ENCODE measurements at regions not wholly inside any gene's neighbourhood (a gene's known extent, or its start where the extent isn't known, plus 50 kb on each side); places are given as distances from the start of the nearest gene placed in this dataset.

DNA sequence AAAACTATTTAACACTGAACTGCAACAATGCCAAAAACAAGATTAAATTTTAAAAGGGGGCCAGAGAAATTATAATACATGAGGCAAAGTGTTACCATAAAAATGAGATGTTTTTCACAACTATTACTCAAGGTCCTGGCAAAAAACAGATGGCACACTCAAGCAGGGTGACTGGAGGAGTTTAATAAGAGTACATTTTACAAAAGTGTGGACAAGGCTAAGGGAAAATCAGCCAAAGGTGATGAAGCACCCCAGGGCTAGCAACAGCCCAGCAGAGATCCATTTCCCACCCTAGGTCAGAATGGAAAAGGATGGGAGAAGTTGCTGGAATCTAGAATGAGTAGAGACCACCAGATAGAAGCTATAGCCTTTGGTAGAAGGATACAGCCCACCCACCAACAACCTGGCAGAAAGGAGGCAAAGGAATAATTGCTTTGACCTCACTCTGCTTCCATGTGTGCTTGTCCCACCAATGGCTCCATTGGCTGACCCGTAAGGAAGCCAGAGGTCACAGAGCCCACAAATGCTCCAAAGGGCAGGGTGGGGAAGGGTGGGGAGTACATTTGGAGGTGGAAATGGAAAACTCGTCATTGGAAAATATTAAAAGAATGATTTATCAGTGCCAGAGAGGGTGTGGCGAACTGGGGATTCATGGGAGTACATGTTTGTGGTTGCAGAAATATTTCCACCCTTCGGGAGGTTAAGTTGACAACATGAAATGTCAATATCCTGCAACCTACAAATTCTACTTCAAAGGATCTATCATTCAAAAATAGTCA, 161.0 kb upstream of the UBE2E2 start:
- ATAC-seq (no peak), DNase-seq (ENCODE audit: low spot score in 2 of 2) (no peak)
- Mint-ChIP-seq H3K27ac (no peak overlapping the region), H3K36me3 (peaks cover 1 to 19% of the 10 kb centered on the region in 2 donors), H3K9me3 (peaks cover 8 to 15% of the 10 kb centered on the region in 2 donors)

GRCh38 chr3:23044463-23044862, 158.7 kb upstream of the UBE2E2 start:
- peaks cover 12 to 22% of the 10 kb centered on the region in 2 donors for H3K9me3 Mint-ChIP-seq
- no peak overlapping the region for H3K27ac Mint-ChIP-seq
- DNase-seq (ENCODE audit: low spot score in 2 of 2) (no peak), ATAC-seq (no peak)
- H3K36me3 Mint-ChIP-seq = peaks cover 7 to 23% of the 10 kb centered on the region in 2 donors

GRCh38 chr3:23046536-23046935, 156.6 kb upstream of the UBE2E2 start:
- no peak for ATAC-seq
- Mint-ChIP-seq H3K27ac (no peak overlapping the region), H3K9me3 (peaks cover 12 to 22% of the 10 kb centered on the region in 2 donors), H3K36me3 (peaks cover 7 to 23% of the 10 kb centered on the region in 2 donors)
- no peak for DNase-seq (ENCODE audit: low spot score in 2 of 2)

- no peak for DNase-seq (ENCODE audit: low spot score in 2 of 2)
- ATAC-seq = no peak
- Mint-ChIP-seq H3K36me3 (peaks cover 7 to 9% of the 10 kb centered on the region in 2 donors), H3K9me3 (peaks cover 10% of the 10 kb centered on the region in 2 donors), H3K27ac (no peak overlapping the region)
Observed at GRCh38 chr3:23051240-23052140, 151.6 kb upstream of the UBE2E2 start.

GRCh38 chr3:23052208-23052607, 150.9 kb upstream of the UBE2E2 start:
- no peak for ATAC-seq
- Mint-ChIP-seq H3K9me3 (peaks cover 3 to 6% of the 10 kb centered on the region in 2 donors), H3K27ac (no peak overlapping the region), H3K36me3 (peaks cover 3 to 5% of the 10 kb centered on the region in 2 donors)
- DNase-seq (ENCODE audit: low spot score in 2 of 2) = no peak

- Mint-ChIP-seq H3K9me3 (peaks cover 0 to 2% of the 10 kb centered on the region in 2 donors), H3K27ac (no peak overlapping the region), H3K36me3 (peaks cover 0 to under 1% of the 10 kb centered on the region in 2 donors)
- ATAC-seq = no peak
- DNase-seq (ENCODE audit: low spot score in 2 of 2) = no peak
Observed at GRCh38 chr3:23052620-23053019, 150.5 kb upstream of the UBE2E2 start.

DNA sequence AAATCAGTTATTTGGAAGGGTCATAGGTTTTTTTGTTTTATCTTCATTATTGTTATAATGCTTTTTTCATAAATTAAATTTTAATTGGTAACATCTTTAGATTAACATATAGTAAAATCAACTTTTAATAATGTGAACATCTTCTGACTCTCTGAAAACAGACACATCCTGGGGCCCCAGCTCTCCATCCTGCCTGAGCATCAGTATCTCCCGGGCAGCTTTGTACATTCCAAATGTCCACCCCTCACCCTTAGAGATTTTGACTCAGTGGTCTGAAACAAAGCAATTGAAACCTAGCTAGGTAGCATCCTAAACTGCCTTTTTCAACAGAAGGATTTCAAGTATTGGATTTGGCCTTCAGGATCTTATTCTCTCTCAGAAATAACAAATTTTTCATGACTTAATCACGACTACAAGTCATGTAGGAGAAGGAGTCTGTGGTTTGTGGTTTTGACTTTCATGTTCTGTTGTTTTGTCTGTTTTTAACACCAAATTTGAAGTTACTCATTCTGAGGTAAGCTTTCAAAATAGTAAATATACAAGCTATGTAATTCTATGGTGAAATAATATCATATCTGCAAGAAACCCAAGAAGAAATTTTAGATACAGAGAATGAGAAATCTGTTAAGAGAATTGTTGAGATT, 147.3 kb upstream of the UBE2E2 start:
- peak overlapping the region in 1 of 2 donors; percentile 52 for H3K27ac Mint-ChIP-seq
- ATAC-seq = peak in 1 of 2 donors; percentile 95

GRCh38 chr3:23062582-23062981, 140.5 kb upstream of the UBE2E2 start:
- H3K27ac Mint-ChIP-seq = no peak overlapping the region
- no peak for DNase-seq (ENCODE audit: low spot score in 2 of 2)
- no peak for ATAC-seq
- H3K36me3 Mint-ChIP-seq = peaks cover 9% of the 10 kb centered on the region in 2 donors
- H3K9me3 Mint-ChIP-seq = peaks cover 10 to 14% of the 10 kb centered on the region in 2 donors

More for the DNA sequence above, 147.3 kb upstream of the UBE2E2 start:
- no peak for DNase-seq (ENCODE audit: low spot score in 2 of 2)
- peaks cover 6 to 9% of the 10 kb centered on the region in 2 donors for H3K9me3 Mint-ChIP-seq
- peaks cover 5 to 9% of the 10 kb centered on the region in 2 donors for H3K36me3 Mint-ChIP-seq

DNA sequence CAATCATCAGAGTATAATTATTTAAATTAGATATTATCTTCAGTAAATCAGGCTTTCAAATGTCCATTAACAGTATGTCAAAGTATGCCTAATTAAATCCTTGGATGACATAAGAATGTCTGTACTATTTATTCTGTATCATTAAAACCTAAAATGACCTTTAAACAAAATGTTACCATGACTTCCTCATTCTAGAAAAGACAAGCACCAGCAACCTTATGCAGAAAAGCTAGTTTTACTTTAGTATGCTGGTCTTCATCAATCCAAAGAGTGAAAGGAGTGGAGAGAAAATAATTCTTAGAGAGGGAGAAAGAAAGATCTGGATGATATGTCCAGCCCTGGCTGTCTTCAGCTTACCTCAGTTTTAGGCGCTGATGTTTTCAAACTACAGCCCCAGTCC, 140.1 kb upstream of the UBE2E2 start:
- ATAC-seq (no peak), DNase-seq (ENCODE audit: low spot score in 2 of 2) (no peak)
- H3K36me3 Mint-ChIP-seq = peaks cover 6 to 9% of the 10 kb centered on the region in 2 donors
- H3K27ac Mint-ChIP-seq = no peak overlapping the region
- peaks cover 10 to 14% of the 10 kb centered on the region in 2 donors for H3K9me3 Mint-ChIP-seq

DNA sequence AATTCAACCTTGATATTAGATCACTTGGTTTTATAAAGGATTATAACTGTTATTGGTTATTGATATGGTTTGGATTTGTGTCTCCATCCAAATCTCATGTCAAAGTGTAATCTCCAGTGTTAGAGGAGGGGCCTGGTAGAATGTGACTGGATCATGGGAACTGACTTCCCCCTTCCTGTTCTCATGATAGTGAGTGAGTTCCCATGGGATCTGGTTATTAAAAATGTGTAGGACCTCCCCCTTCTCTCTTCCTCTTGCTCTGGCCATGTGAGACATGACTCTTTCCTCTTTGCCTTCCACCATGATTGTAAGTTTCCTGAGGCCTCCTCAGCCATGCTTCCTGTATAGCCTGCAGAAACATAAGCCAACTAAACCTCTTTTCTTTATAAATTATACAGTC, 136.0 kb upstream of the UBE2E2 start:
- Mint-ChIP-seq H3K36me3 (no peaks in the 10 kb centered on the region), H3K27ac (no peak overlapping the region), H3K9me3 (peaks cover 0 to 5% of the 10 kb centered on the region in 2 donors)
- DNase-seq (ENCODE audit: low spot score in 2 of 2) (no peak), ATAC-seq (no peak)

GRCh38 chr3:23068016-23068728, 135.0 kb upstream of the UBE2E2 start:
- no peak overlapping the region for H3K27ac Mint-ChIP-seq
- H3K9me3 Mint-ChIP-seq = peaks cover 0 to 5% of the 10 kb centered on the region in 2 donors
- no peaks in the 10 kb centered on the region for H3K36me3 Mint-ChIP-seq
- DNase-seq (ENCODE audit: low spot score in 2 of 2) (no peak), ATAC-seq (no peak)

- no peaks in the 10 kb centered on the region for H3K36me3 Mint-ChIP-seq
- no peak overlapping the region for H3K27ac Mint-ChIP-seq
- no peak for ATAC-seq
- no peak for DNase-seq (ENCODE audit: low spot score in 2 of 2)
- peaks cover 0 to 5% of the 10 kb centered on the region in 2 donors for H3K9me3 Mint-ChIP-seq
Observed at GRCh38 chr3:23071296-23071695, 131.8 kb upstream of the UBE2E2 start.

DNA sequence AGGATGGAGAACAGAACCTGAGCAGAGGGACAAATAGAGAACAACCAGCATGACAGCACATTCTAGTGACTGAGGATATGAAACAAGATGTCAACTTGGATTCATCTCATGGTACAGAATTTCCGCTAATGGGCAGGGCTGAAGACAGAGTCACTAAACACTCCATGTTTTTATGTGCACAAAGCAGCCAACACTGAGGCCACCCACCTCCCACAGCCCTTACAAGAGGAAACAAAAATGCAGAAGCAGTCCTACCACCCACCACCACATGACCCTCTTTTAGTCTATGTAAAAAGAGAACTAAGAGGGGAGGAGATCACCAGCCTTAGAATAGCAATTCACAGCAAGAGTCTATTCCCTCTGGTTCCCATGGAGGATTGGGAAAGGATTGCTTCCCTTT, 131.4 kb upstream of the UBE2E2 start:
- Mint-ChIP-seq H3K9me3 (peaks cover 0 to 5% of the 10 kb centered on the region in 2 donors), H3K36me3 (no peaks in the 10 kb centered on the region), H3K27ac (no peak overlapping the region)
- ATAC-seq (no peak), DNase-seq (ENCODE audit: low spot score in 2 of 2) (no peak)

- ATAC-seq (no peak), DNase-seq (ENCODE audit: low spot score in 2 of 2) (no peak)
- H3K36me3 Mint-ChIP-seq = no peaks in the 10 kb centered on the region
- H3K27ac Mint-ChIP-seq = no peak overlapping the region
- H3K9me3 Mint-ChIP-seq = peaks cover 0 to 5% of the 10 kb centered on the region in 2 donors
Observed at GRCh38 chr3:23072693-23073092, 130.4 kb upstream of the UBE2E2 start.

DNA sequence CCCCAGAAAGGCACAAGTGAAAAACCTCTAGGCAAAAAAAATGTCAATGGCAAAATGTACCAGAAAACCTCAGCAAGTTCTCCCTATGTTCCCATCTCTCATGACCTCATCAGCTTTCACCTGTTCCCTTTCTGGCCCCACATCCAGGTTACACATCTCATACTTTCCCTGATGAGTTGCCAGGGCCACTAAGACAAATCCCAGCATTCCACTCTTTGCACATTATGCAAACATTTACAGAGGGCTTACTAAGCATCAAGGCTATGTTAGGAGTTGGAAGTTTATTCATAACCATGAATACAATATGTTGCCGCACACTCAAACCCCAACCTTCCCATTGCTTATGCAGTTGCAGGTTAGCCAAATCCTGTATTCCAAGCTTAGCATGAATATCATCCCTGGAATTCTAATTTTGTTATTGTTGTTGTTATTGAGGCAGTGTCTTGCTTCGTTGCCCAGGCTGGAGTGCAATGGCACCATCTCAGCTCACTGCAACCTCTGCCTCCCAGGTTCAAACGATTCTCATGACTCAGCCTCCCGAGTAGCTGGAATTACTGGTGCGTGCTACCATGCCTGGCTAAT, 129.3 kb upstream of the UBE2E2 start:
- H3K36me3 Mint-ChIP-seq = no peaks in the 10 kb centered on the region
- no peak overlapping the region for H3K27ac Mint-ChIP-seq
- peaks cover 0 to 5% of the 10 kb centered on the region in 2 donors for H3K9me3 Mint-ChIP-seq
- ATAC-seq (no peak), DNase-seq (ENCODE audit: low spot score in 2 of 2) (no peak)

- DNase-seq (ENCODE audit: low spot score in 2 of 2) = no peak
- peaks cover 0 to 5% of the 10 kb centered on the region in 2 donors for H3K9me3 Mint-ChIP-seq
- no peak overlapping the region for H3K27ac Mint-ChIP-seq
- H3K36me3 Mint-ChIP-seq = no peaks in the 10 kb centered on the region
- no peak for ATAC-seq
Observed at GRCh38 chr3:23075496-23075895, 127.6 kb upstream of the UBE2E2 start.

Data from activated naive CD4-positive, alpha-beta T cell treated with anti-CD3 and anti-CD28 coated beads, Interleukin-2, amount 50 U/mL, for 72 hours (primary cell).